ENCODE measurements at regions not wholly inside any gene's neighbourhood (a gene's known extent, or its start where the extent isn't known, plus 50 kb on each side); places are given as distances from the start of the nearest gene placed in this dataset.

DNA sequence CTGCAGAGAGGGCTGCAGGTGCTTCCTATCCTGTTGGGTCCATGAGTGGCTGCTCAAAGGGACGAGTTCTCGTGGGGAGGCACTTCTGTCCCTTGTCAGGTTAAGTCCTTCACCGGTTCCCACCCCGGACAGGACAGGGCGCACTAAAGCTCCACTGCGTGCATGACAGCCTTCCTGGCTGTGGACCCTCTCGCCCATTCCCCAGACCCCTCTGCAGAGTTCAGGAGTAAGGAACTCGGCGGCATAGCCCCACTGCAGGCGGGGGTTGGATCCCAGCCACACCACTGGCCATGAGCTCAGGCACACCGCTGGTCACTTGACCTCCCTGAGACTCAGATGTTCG, 147.5 kb upstream of the ID2 start:
- no peak overlapping the region for H3K4me3 ChIP-seq (ENCODE audit: low read depth, low read length)
- no peak for TF ChIP-seq CTCF (IDR thresholded peaks at IDR 0.05; ENCODE audit: control insufficient read depth, extremely low read depth, insufficient read depth)
- DNase-seq (ENCODE audit: low read depth) = no peak

GRCh38 chr2:8534729-8535468, 147.0 kb upstream of the ID2 start:
- TF ChIP-seq CTCF (IDR thresholded peaks at IDR 0.05; ENCODE audit: control insufficient read depth, extremely low read depth, insufficient read depth) = no peak
- no peak overlapping the region for H3K4me3 ChIP-seq (ENCODE audit: low read depth, low read length)
- no peak for DNase-seq (ENCODE audit: low read depth)

- TF ChIP-seq CTCF (IDR thresholded peaks at IDR 0.05; ENCODE audit: control insufficient read depth, extremely low read depth, insufficient read depth) = no peak
- no peak for DNase-seq (ENCODE audit: low read depth)
- H3K4me3 ChIP-seq (ENCODE audit: low read depth, low read length) = no peak overlapping the region
These were observed 146.4 kb upstream of the ID2 start for GRCh38 chr2:8535469-8535795.

GRCh38 chr2:8535821-8536685, 145.8 kb upstream of the ID2 start:
- no peak for DNase-seq (ENCODE audit: low read depth)
- no peak overlapping the region for H3K4me3 ChIP-seq (ENCODE audit: low read depth, low read length)
- TF ChIP-seq CTCF (IDR thresholded peaks at IDR 0.05; ENCODE audit: control insufficient read depth, extremely low read depth, insufficient read depth) = no peak

GRCh38 chr2:8536686-8537561, 144.9 kb upstream of the ID2 start:
- no peak for DNase-seq (ENCODE audit: low read depth)
- TF ChIP-seq CTCF (IDR thresholded peaks at IDR 0.05; ENCODE audit: control insufficient read depth, extremely low read depth, insufficient read depth) = no peak
- H3K4me3 ChIP-seq (ENCODE audit: low read depth, low read length) = no peak overlapping the region

- H3K4me3 ChIP-seq (ENCODE audit: low read depth, low read length) = no peak overlapping the region
- no peak for DNase-seq (ENCODE audit: low read depth)
- TF ChIP-seq CTCF (IDR thresholded peaks at IDR 0.05; ENCODE audit: control insufficient read depth, extremely low read depth, insufficient read depth) = no peak
These were observed 144.2 kb upstream of the ID2 start for GRCh38 chr2:8537562-8538155.
